Pancreas (tissue), 10 donors: ENCODE measurements at regions not wholly inside any gene's neighbourhood (a gene's known extent, or its start where the extent isn't known, plus 50 kb on each side); places are given as distances from the start of the nearest gene placed in this dataset.

ENCODE experiments used
- ATAC-seq, 4 donors: fragments of 200-7000 bp; cut with Tn5 transposase; one replicate each; pipeline versions ENCODE4 v1.8.0 to v1.9.1; 2020; ENCODE audit warnings: mild to moderate bottlenecking in 4 of 4, moderate library complexity in 4 of 4
- DNase-seq, 6 donors: peaks; one replicate each; pipeline ENCODE4 v3.0.0-alpha.2; 2020
- FAIRE-seq: peaks from 2 replicates; lab custom pipeline; 2012; peaks lifted over from hg19 to GRCh38; lab: Jason Lieb, UNC
- H3K27ac ChIP-seq, 4 donors: fragments of 200-600 bp; sonication (generic); 1 replicate in 3 of 4; 2 replicates in 1 of 4; pipeline versions ENCODE4 v1.5.0 to v1.8.0; 2020
- H3K27me3 ChIP-seq, 4 donors: fragments of 200-600 bp; one replicate each; pipeline ENCODE4 v1.8.0; 2021
- H3K36me3 ChIP-seq, 3 donors: fragments of 200-600 bp; sonication (generic) in 1 of 3; one replicate each; pipeline versions ENCODE4 v1.5.0 to v1.8.0; 2020 to 2021
- H3K4me1 ChIP-seq, 3 donors: fragments of 200-600 bp; one replicate each; pipeline ENCODE4 v1.8.0; 2021
- H3K4me3 ChIP-seq, 4 donors: fragments of 200-600 bp; sonication (generic) in 2 of 4; one replicate each; pipeline versions ENCODE4 v1.5.0 to v1.8.0; 2020 to 2021
- H3K9me3 ChIP-seq, 4 donors: fragments of 200-600 bp; one replicate each; pipeline ENCODE4 v1.8.0; 2021
- WGBS, 2 donors: extraction: QIAGEN DNeasy Blood & Tissue Kit; methylation state at CpG; one replicate each; pipeline ENCODE4 v1.1.7; 2013; 5-methylcytosine and 5-hydroxymethylcytosine counted together
- intact Hi-C, 3 donors: fragments of 100-400 bp; cut with DNase I; formaldehyde crosslinking; loops; one replicate each; pipeline versions ENCODE4 v1.11.1 to v1.14.2; 2022
- TF ChIP-seq, protein P1 (sequence below), 4 donors: fragments of 200-600 bp; sonication (generic) in 3 of 4; IDR thresholded peaks; one replicate each; pipeline versions ENCODE4 v1.5.0 to v1.8.0; 2021; ENCODE audit warnings: antibody characterized with exemption in 4 of 4
- donor health status: healthy with polysubstance abuse.
- donor health status: DM: no; HTN: no; CAD: no; lungs with moderate emphysema.
- donor health status: DM: no; HTN: no; CAD: no.
- donor health status: control.
- donor health status: control.
- donor health status: Bipolar disorder and iron deficiency.
- donor health status: DM: yes; HTN: yes; CAD: no.
- donor health status: DM: no; HTN: no; CAD: no.
- donor health status: DM: no; HTN: no; CAD: no.
- donor health status: DM: yes; HTN: yes; CAD: no.

- DNase-seq: no peak
- H3K27me3 ChIP-seq: no peaks in the 10 kb centered on the region
- H3K4me1 ChIP-seq: no peaks in the 10 kb centered on the region
- ATAC-seq: no peak
- no peak overlapping the region for H3K4me3 ChIP-seq
- FAIRE-seq: no peak
- WGBS, 2 donors: 60 to 69% methylated on average over 2 of the region's 2 CpGs
- no peaks in the 10 kb centered on the region for H3K9me3 ChIP-seq
- no peak overlapping the region for H3K27ac ChIP-seq
- TF ChIP-seq, protein P1, sequence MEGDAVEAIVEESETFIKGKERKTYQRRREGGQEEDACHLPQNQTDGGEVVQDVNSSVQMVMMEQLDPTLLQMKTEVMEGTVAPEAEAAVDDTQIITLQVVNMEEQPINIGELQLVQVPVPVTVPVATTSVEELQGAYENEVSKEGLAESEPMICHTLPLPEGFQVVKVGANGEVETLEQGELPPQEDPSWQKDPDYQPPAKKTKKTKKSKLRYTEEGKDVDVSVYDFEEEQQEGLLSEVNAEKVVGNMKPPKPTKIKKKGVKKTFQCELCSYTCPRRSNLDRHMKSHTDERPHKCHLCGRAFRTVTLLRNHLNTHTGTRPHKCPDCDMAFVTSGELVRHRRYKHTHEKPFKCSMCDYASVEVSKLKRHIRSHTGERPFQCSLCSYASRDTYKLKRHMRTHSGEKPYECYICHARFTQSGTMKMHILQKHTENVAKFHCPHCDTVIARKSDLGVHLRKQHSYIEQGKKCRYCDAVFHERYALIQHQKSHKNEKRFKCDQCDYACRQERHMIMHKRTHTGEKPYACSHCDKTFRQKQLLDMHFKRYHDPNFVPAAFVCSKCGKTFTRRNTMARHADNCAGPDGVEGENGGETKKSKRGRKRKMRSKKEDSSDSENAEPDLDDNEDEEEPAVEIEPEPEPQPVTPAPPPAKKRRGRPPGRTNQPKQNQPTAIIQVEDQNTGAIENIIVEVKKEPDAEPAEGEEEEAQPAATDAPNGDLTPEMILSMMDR (IDR thresholded peaks at IDR 0.05): no peak
- intact Hi-C loops: no loop called here
- H3K36me3 ChIP-seq: no peaks in the 10 kb centered on the region
Observed at GRCh38 chr12:86799616-86800015, 543.4 kb upstream of the MGAT4C start.

- Histone ChIP-seq H3K27me3 (no peaks in the 10 kb centered on the region), H3K9me3 (no peaks in the 10 kb centered on the region), H3K4me3 (no peak overlapping the region), H3K4me1 (no peaks in the 10 kb centered on the region), H3K27ac (no peak overlapping the region), H3K36me3 (no peaks in the 10 kb centered on the region)
- intact Hi-C loops: no loop called here
- DNase-seq (no peak), FAIRE-seq (no peak), ATAC-seq (no peak)
- WGBS, 2 donors: 77 to 94% methylated on average over 1 of the region's 1 CpG
- TF ChIP-seq, protein P1 (IDR thresholded peaks at IDR 0.05): no peak
Observed at GRCh38 chr12:86796550-86796949, 540.4 kb upstream of the MGAT4C start.

- no peak for FAIRE-seq
- TF ChIP-seq, protein P1 (IDR thresholded peaks at IDR 0.05): no peak
- Histone ChIP-seq H3K36me3 (no peaks in the 10 kb centered on the region), H3K4me1 (no peaks in the 10 kb centered on the region), H3K27me3 (peaks cover 0 to 4% (median 0%) of the 10 kb centered on the region in 4 donors), H3K27ac (no peak overlapping the region), H3K4me3 (no peak overlapping the region), H3K9me3 (no peaks in the 10 kb centered on the region)
- DNase-seq: no peak
- ATAC-seq: no peak
- intact Hi-C loops: no loop called here
Observed at GRCh38 chr12:86788661-86789060, 532.5 kb upstream of the MGAT4C start.

DNA sequence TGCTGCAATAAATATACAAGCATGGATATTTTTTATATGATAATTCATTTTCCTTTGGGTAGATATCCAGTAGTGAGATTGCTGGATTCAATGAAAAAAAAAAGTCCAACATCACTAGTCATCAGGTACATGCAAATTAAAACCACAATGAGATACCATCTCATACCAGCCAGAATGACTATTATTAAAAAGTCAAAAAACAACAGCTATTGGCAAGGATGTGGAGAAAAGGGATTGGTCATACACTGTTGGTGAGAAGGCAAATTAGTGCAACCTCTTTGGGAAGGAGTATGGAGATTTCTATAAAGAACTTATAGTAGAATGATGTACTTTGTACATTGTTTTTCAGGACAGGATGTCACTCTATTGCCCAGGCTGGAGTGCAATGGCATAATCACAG lies 531.2 kb upstream of the MGAT4C start:
- no peak for DNase-seq
- Histone ChIP-seq H3K4me1 (no peaks in the 10 kb centered on the region), H3K27me3 (peaks cover 0 to 4% (median 0%) of the 10 kb centered on the region in 4 donors), H3K9me3 (no peaks in the 10 kb centered on the region), H3K27ac (no peak overlapping the region), H3K36me3 (no peaks in the 10 kb centered on the region), H3K4me3 (no peak overlapping the region)
- intact Hi-C loops: no loop called here
- ATAC-seq: no peak
- FAIRE-seq: no peak
- TF ChIP-seq, protein P1 (IDR thresholded peaks at IDR 0.05): no peak

DNA sequence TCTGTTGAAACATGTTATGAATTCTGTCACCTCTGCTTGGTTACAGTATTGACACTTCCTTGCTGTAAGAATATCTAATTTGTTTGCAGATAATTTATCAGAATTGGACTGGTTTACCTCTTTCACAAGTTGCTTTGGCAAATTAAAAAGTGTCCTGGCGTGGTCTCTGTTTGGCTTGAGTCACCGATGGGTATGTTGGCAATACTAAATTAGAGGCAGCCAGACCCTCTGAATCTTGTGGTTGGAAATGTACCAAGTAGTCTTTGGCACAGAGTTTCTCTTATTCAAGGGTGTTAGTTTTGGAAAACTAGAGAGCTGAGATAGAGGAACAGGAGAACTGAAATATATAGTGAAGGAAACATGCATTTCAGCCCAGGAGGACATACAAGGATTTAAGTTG lies 521.1 kb upstream of the MGAT4C start:
- 10 to 19% methylated on average over 2 of the region's 2 CpGs for WGBS, 2 donors
- peak in 1 of 6 donors; percentile 10 for DNase-seq
- TF ChIP-seq, protein P1 (IDR thresholded peaks at IDR 0.05): no peak
- Histone ChIP-seq H3K36me3 (no peaks in the 10 kb centered on the region), H3K9me3 (no peaks in the 10 kb centered on the region), H3K27ac (no peak overlapping the region), H3K4me1 (no peaks in the 10 kb centered on the region), H3K27me3 (no peaks in the 10 kb centered on the region), H3K4me3 (no peak overlapping the region)
- intact Hi-C loops: no loop called here
- no peak for ATAC-seq
- no peak for FAIRE-seq
